ENCODE measurements at regions not wholly inside any gene's neighbourhood (a gene's known extent, or its start where the extent isn't known, plus 50 kb on each side); places are given as distances from the start of the nearest gene placed in this dataset.

DNA sequence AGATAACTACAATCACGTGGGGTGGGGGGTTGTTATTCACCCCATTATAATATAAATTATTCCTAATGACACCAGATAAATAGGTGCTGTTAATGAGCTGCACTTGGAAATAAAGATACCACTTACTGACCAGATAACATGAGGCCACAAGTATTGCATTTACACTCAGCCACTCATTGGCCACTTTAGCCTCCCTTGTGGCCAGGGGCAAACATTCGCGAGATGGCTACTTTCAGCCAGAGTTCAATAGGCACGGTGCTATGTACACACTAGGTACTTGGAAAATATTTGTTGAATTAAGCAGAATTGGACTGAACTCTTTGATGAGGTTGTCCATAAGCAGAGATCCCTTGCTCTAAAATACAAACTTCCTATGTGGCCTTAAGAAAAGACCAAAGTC is 713.7 kb upstream of the TENM3 start:
- no peak for TF ChIP-seq SUZ12 (IDR thresholded peaks at IDR 0.05; ENCODE audit: extremely low read depth, insufficient read depth, insufficient read length)
- no peak for TF ChIP-seq YY1 (IDR thresholded peaks at IDR 0.05; ENCODE audit: insufficient read depth, insufficient read length)
- TF ChIP-seq ZNF274 (IDR thresholded peaks at IDR 0.05; ENCODE audit: low read depth, low read length), result no peak

Measured in NT2/D1 (cell line).